Naive B cell (primary cell): ENCODE measurements at regions not wholly inside any gene's neighbourhood (a gene's known extent, or its start where the extent isn't known, plus 50 kb on each side); places are given as distances from the start of the nearest gene placed in this dataset.
A peak's percentile ranks its signal among the peaks of the same experiment; 100 is the strongest.

ENCODE experiments used
- ATAC-seq, 2 donors: fragments of 150-1000 bp; cut with Tn5 transposase; 2 replicates each; pipeline ENCODE4 v1.10.0; 2021; ENCODE audit warnings: low read depth in 2 of 2, mild to moderate bottlenecking in 2 of 2, moderate library complexity in 2 of 2
- DNase-seq: peaks from one replicate; pipeline ENCODE4 v3.0.0; 2022
- H3K27ac Mint-ChIP-seq, 6 donors: one replicate each; pipeline ENCODE4 v1.8.0; 2020 to 2022; ENCODE audit warnings: mild to moderate bottlenecking in 6 of 6, mixed read lengths in 6 of 6, moderate library complexity in 5 of 6, inconsistent platforms in 2 of 6
- H3K27me3 Mint-ChIP-seq, 3 donors: one replicate each; pipeline ENCODE4 v1.8.0; 2021 to 2022; ENCODE audit warnings: mixed read lengths in 3 of 3, mild to moderate bottlenecking in 1 of 3
- H3K36me3 Mint-ChIP-seq, 2 donors: one replicate each; pipeline ENCODE4 v1.8.0; 2020 to 2022; ENCODE audit warnings: mixed read lengths in 2 of 2, inconsistent platforms in 1 of 2, mild to moderate bottlenecking in 1 of 2
- H3K4me1 Mint-ChIP-seq, 3 donors: one replicate each; pipeline ENCODE4 v1.8.0; 2020 to 2022; ENCODE audit warnings: mixed read lengths in 3 of 3, inconsistent platforms in 1 of 3, mild to moderate bottlenecking in 1 of 3, moderate library complexity in 1 of 3
- H3K4me3 Mint-ChIP-seq, 8 donors: one replicate each; pipeline ENCODE4 v1.8.0; 2020 to 2022; ENCODE audit warnings: mild to moderate bottlenecking in 8 of 8, mixed read lengths in 8 of 8, moderate library complexity in 8 of 8, inconsistent platforms in 2 of 8
- H3K9me3 Mint-ChIP-seq, 7 donors: one replicate each; pipeline ENCODE4 v1.8.0; 2020 to 2022; ENCODE audit warnings: mixed read lengths in 7 of 7, mild to moderate bottlenecking in 5 of 7, inconsistent platforms in 2 of 7, moderate library complexity in 1 of 7

GRCh38 chr6:140319209-140319608 is 944.8 kb upstream of the CITED2 start:
- H3K9me3 Mint-ChIP-seq, result no peaks in the 10 kb centered on the region
- no peaks in the 10 kb centered on the region for H3K36me3 Mint-ChIP-seq
- H3K4me1 Mint-ChIP-seq, result peaks cover 14 to 34% (median 29%) of the 10 kb centered on the region in 3 donors
- no peaks in the 10 kb centered on the region for H3K27me3 Mint-ChIP-seq
- ATAC-seq, result peak; percentile 57 to 60
- DNase-seq, result peak; percentile 11
- H3K4me3 Mint-ChIP-seq, result peak overlapping the region in 7 of 8 donors; percentile 22 to 55 (median 35)
- no peak overlapping the region for H3K27ac Mint-ChIP-seq

GRCh38 chr6:140318408-140318807 is 944.0 kb upstream of the CITED2 start:
- no peaks in the 10 kb centered on the region for H3K36me3 Mint-ChIP-seq
- peak overlapping the region in 3 of 8 donors; percentile 6 to 27 (median 27) for H3K4me3 Mint-ChIP-seq
- H3K4me1 Mint-ChIP-seq, result peaks cover 14 to 34% (median 29%) of the 10 kb centered on the region in 3 donors
- H3K27ac Mint-ChIP-seq, result no peak overlapping the region
- no peaks in the 10 kb centered on the region for H3K27me3 Mint-ChIP-seq
- H3K9me3 Mint-ChIP-seq, result peaks cover 0 to 3% (median 0%) of the 10 kb centered on the region in 7 donors
- DNase-seq (no peak), ATAC-seq (no peak)

- ATAC-seq, result no peak
- H3K4me1 Mint-ChIP-seq, result peaks cover 14 to 34% (median 29%) of the 10 kb centered on the region in 3 donors
- no peaks in the 10 kb centered on the region for H3K36me3 Mint-ChIP-seq
- no peaks in the 10 kb centered on the region for H3K27me3 Mint-ChIP-seq
- peaks cover 0 to 5% (median 0%) of the 10 kb centered on the region in 7 donors for H3K9me3 Mint-ChIP-seq
- no peak overlapping the region for H3K4me3 Mint-ChIP-seq
- no peak overlapping the region for H3K27ac Mint-ChIP-seq
- DNase-seq, result no peak
Measured at GRCh38 chr6:140317950-140318349, 943.5 kb upstream of the CITED2 start.

- Mint-ChIP-seq H3K27ac (peak overlapping the region in 1 of 6 donors; percentile 28), H3K27me3 (no peaks in the 10 kb centered on the region), H3K9me3 (peaks cover 0 to 10% (median 0%) of the 10 kb centered on the region in 7 donors), H3K4me3 (no peak overlapping the region), H3K4me1 (peaks cover 13 to 29% (median 24%) of the 10 kb centered on the region in 3 donors), H3K36me3 (no peaks in the 10 kb centered on the region)
- DNase-seq (no peak), ATAC-seq (no peak)
Measured at GRCh38 chr6:140316966-140317365, 942.5 kb upstream of the CITED2 start.

- no peak for ATAC-seq
- H3K9me3 Mint-ChIP-seq, result peaks cover 0 to 10% (median 0%) of the 10 kb centered on the region in 7 donors
Measured at GRCh38 chr6:140314682-140315081, 940.2 kb upstream of the CITED2 start.

GRCh38 chr6:140311146-140311545 is 936.7 kb upstream of the CITED2 start:
- Mint-ChIP-seq H3K4me3 (no peak overlapping the region), H3K4me1 (peaks cover 0 to 3% (median 1%) of the 10 kb centered on the region in 3 donors), H3K27me3 (no peaks in the 10 kb centered on the region), H3K36me3 (no peaks in the 10 kb centered on the region), H3K27ac (no peak overlapping the region), H3K9me3 (peaks cover 0 to 10% (median 0%) of the 10 kb centered on the region in 7 donors)
- ATAC-seq, result no peak
- no peak for DNase-seq

More at GRCh38 chr6:140314682-140315081, 940.2 kb upstream of the CITED2 start:
- Mint-ChIP-seq H3K27me3 (no peaks in the 10 kb centered on the region), H3K4me3 (no peak overlapping the region), H3K36me3 (no peaks in the 10 kb centered on the region), H3K4me1 (peaks cover 0 to 17% (median 12%) of the 10 kb centered on the region in 3 donors), H3K27ac (no peak overlapping the region)
- no peak for DNase-seq

GRCh38 chr6:140303218-140303949 is 928.9 kb upstream of the CITED2 start:
- H3K27ac Mint-ChIP-seq, result no peak overlapping the region
- no peak for ATAC-seq
- DNase-seq, result no peak
- no peaks in the 10 kb centered on the region for H3K9me3 Mint-ChIP-seq
- H3K36me3 Mint-ChIP-seq, result no peaks in the 10 kb centered on the region
- no peaks in the 10 kb centered on the region for H3K4me1 Mint-ChIP-seq
- H3K4me3 Mint-ChIP-seq, result no peak overlapping the region
- no peaks in the 10 kb centered on the region for H3K27me3 Mint-ChIP-seq

- ATAC-seq (no peak), DNase-seq (no peak)
- Mint-ChIP-seq H3K4me3 (no peak overlapping the region), H3K27me3 (no peaks in the 10 kb centered on the region), H3K36me3 (no peaks in the 10 kb centered on the region), H3K4me1 (no peaks in the 10 kb centered on the region), H3K9me3 (peaks cover 0 to 3% (median 0%) of the 10 kb centered on the region in 7 donors), H3K27ac (no peak overlapping the region)
Measured at GRCh38 chr6:140300331-140300730, 925.9 kb upstream of the CITED2 start.

- Mint-ChIP-seq H3K9me3 (peaks cover 0 to 6% (median 3%) of the 10 kb centered on the region in 7 donors), H3K27me3 (peaks cover 4 to 14% (median 10%) of the 10 kb centered on the region in 3 donors), H3K4me1 (no peaks in the 10 kb centered on the region), H3K4me3 (no peak overlapping the region), H3K27ac (no peak overlapping the region), H3K36me3 (no peaks in the 10 kb centered on the region)
- ATAC-seq, result no peak
- no peak for DNase-seq
Measured at GRCh38 chr6:140289186-140289585, 914.7 kb upstream of the CITED2 start.

- Mint-ChIP-seq H3K27me3 (peaks cover 4 to 8% (median 7%) of the 10 kb centered on the region in 3 donors), H3K4me1 (no peaks in the 10 kb centered on the region), H3K9me3 (peaks cover 0 to 2% (median under 1%) of the 10 kb centered on the region in 7 donors), H3K27ac (no peak overlapping the region), H3K36me3 (no peaks in the 10 kb centered on the region), H3K4me3 (no peak overlapping the region)
- ATAC-seq (no peak), DNase-seq (no peak)
Measured at GRCh38 chr6:140285998-140286690, 911.7 kb upstream of the CITED2 start.

- no peaks in the 10 kb centered on the region for H3K4me1 Mint-ChIP-seq
- no peaks in the 10 kb centered on the region for H3K36me3 Mint-ChIP-seq
- H3K27me3 Mint-ChIP-seq, result peaks cover 0 to 4% (median under 1%) of the 10 kb centered on the region in 3 donors
- H3K27ac Mint-ChIP-seq, result no peak overlapping the region
- H3K9me3 Mint-ChIP-seq, result peaks cover 0 to 2% (median 0%) of the 10 kb centered on the region in 7 donors
- no peak for ATAC-seq
- no peak for DNase-seq
- H3K4me3 Mint-ChIP-seq, result no peak overlapping the region
Measured at GRCh38 chr6:140285471-140285870, 911.0 kb upstream of the CITED2 start.

- no peak for ATAC-seq
- H3K9me3 Mint-ChIP-seq, result peaks cover 0 to under 1% (median 0%) of the 10 kb centered on the region in 7 donors
- no peak overlapping the region for H3K27ac Mint-ChIP-seq
Measured at GRCh38 chr6:140284871-140285270, 910.4 kb upstream of the CITED2 start.

GRCh38 chr6:140283197-140283596 is 908.7 kb upstream of the CITED2 start:
- DNase-seq (no peak), ATAC-seq (no peak)
- H3K9me3 Mint-ChIP-seq, result no peaks in the 10 kb centered on the region
- H3K4me1 Mint-ChIP-seq, result no peaks in the 10 kb centered on the region
- no peak overlapping the region for H3K4me3 Mint-ChIP-seq
- no peak overlapping the region for H3K27ac Mint-ChIP-seq
- no peaks in the 10 kb centered on the region for H3K27me3 Mint-ChIP-seq
- no peaks in the 10 kb centered on the region for H3K36me3 Mint-ChIP-seq

More at GRCh38 chr6:140284871-140285270, 910.4 kb upstream of the CITED2 start:
- Mint-ChIP-seq H3K36me3 (no peaks in the 10 kb centered on the region), H3K27me3 (peaks cover 0 to 4% (median 0%) of the 10 kb centered on the region in 3 donors), H3K4me3 (peak overlapping the region in 1 of 8 donors; percentile 22), H3K4me1 (no peaks in the 10 kb centered on the region)
- DNase-seq, result no peak

- no peaks in the 10 kb centered on the region for H3K4me1 Mint-ChIP-seq
- H3K27me3 Mint-ChIP-seq, result no peaks in the 10 kb centered on the region
- H3K27ac Mint-ChIP-seq, result no peak overlapping the region
- H3K4me3 Mint-ChIP-seq, result no peak overlapping the region
- H3K9me3 Mint-ChIP-seq, result no peaks in the 10 kb centered on the region
- DNase-seq (no peak), ATAC-seq (no peak)
- H3K36me3 Mint-ChIP-seq, result no peaks in the 10 kb centered on the region
Measured at GRCh38 chr6:140281767-140282166, 907.3 kb upstream of the CITED2 start.
